GM21360 (cell line): ENCODE measurements at regions not wholly inside any gene's neighbourhood (a gene's known extent, or its start where the extent isn't known, plus 50 kb on each side); places are given as distances from the start of the nearest gene placed in this dataset.
"Not testable (repeated sequence)": the region's sequence is repeated elsewhere in the genome, so short reads cannot be mapped to it uniquely, and the experiment has no call there.

Source experiments
- ATAC-seq: cut with Tn5 transposase; IDR thresholded peaks from one replicate; pipeline ENCODE4 v1.9.1; 2021; ENCODE audit warnings: mild to moderate bottlenecking, moderate library complexity; ENCODE audit not compliant: unreplicated experiment

DNA sequence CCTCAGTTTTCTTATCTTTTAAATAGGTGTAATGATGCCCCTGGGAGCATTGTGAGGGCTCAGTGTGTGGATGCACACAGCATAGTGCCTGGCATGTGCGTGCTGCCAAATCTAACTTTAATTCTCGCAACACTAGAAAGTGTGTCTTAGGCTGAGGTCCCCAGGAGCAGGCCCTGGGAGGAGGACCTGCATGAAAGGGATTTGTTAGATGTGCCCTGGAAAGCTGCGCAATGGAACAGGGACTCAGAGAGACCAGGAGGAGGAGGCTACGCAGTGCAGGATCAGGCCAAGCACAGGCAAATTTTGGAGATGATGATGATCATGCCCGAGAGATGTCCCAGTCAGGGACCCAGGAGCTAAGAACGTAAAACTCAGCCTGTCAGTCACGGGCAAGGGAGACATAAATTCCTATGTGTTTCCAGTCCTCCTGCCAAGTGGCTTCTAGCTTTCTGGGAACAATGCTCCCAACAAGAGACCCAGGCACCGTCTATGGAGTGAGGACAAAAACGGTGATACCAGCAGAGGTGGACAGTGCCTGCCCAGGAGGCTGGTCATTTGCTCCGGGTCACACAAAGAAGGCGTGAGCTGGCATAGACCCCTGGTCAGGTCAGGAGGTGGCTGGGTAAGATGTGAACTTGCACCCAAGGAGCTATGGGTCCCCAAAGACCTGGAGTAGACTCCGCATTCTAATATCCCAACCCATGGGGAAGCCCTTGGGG lies 352.2 kb upstream of the TNRC6C start:
- no peak for ATAC-seq

DNA sequence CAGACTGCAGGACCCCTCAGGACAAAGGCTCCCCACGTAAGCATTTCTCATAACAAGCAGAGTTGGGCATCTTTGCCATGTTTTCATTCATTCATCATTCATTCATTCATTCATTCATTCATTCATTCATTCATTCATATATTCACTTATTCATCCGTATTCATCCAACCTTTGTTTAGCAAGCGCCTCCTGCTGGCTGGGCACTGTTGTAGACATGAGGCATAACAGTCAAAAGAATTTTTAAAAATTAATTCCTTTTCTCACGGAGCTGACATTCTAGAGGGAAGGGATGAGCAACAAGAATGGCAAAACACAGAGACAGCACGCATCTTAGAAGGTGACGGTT lies 351.7 kb upstream of the TNRC6C start:
- ATAC-seq: no peak

- ATAC-seq: no peak
Measured at GRCh38 chr17:77607606-77608005, 350.9 kb upstream of the TNRC6C start.

- no peak for ATAC-seq
Measured at GRCh38 chr17:77608431-77608830, 350.1 kb upstream of the TNRC6C start.

- ATAC-seq: no peak
Measured at GRCh38 chr17:77609553-77610517, 348.7 kb upstream of the TNRC6C start.

- ATAC-seq: no peak
Measured at GRCh38 chr17:77610518-77610893, 348.0 kb upstream of the TNRC6C start.

- no peak for ATAC-seq
Measured at GRCh38 chr17:77610972-77611521, 347.5 kb upstream of the TNRC6C start.

DNA sequence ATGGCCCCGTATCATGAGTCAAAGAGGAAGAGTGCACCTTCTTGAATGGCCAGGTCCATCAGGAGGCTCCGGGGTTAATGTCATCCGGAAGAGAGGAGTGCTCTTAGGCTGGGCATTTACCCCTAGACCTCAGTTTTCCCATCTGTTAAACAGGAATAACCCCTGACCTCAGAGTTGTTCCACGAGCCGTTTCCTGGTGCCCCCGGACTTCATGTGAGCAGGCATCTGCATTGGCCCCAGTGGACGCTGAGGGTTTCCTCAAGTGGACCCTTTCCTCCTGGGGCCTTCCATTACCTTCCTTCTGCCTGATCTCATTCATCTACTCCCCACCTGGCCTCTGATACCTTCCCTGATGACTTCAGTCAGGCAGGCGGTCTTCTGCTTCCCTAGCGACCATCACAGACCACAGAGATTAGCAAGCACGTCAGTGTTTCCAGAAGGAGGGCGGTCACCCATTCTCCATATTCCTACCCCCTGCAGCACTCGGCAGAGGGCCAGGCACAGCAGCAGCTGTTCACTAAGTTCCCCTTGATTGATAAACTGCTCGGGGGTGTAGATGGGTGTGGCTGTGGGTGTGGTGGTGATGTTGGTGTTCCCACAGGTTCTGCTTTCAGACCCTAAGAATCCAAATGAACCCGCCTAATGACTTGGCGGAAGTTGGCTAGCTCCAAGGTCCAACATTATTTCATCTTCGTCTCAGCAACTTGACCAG lies 346.6 kb upstream of the TNRC6C start:
- no peak for ATAC-seq

DNA sequence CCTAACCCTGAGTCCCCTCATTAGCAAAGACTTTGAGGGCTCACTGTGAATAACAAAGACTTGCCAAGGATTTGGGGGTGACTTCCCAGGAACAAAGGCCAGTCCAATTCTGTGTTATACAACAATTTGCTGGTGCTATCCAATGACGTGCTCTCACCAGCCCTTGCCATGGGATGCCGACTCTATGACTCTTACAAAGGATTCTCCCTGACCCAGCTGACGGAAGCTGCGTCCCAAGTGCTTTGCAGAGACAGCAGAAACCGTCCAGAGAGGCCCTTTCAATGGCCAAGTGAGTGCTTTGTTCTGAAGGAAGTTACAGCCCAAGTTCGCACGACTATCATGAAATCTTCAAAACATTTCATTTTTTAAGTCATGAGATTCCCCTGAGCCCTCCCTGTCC lies 345.3 kb upstream of the TNRC6C start:
- ATAC-seq: no peak

GRCh38 chr17:77613627-77614026 lies 344.9 kb upstream of the TNRC6C start:
- no peak for ATAC-seq

DNA sequence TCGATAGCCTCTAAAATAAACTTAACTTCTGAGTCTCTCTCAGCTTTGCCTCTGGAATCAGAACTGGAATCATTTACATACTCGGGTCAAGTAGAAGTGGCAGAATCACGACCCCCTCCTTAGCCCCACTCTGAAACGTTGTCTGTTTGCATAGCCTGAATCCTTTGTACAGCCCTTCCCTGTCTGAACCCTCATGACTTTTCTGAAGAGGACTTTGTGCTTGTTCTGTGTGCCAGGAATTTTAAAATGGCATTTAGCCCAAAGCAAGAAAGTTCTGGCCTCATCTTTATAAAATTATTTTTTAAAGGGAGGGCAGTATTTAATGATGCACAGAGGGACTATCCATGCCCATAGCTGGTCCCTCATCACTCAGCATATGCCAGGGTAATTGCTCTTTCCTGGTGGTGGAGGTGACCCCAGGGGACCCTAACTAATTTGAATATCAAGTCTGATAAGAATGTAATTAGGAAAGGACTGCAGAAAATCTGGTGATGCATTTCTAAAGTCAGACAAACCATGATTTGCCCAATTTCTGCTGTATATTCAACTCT lies 342.7 kb upstream of the TNRC6C start:
- no peak for ATAC-seq

GRCh38 chr17:77616254-77616731 lies 342.2 kb upstream of the TNRC6C start:
- ATAC-seq: no peak

- no peak for ATAC-seq
Measured at GRCh38 chr17:77617516-77617915, 341.0 kb upstream of the TNRC6C start.

DNA sequence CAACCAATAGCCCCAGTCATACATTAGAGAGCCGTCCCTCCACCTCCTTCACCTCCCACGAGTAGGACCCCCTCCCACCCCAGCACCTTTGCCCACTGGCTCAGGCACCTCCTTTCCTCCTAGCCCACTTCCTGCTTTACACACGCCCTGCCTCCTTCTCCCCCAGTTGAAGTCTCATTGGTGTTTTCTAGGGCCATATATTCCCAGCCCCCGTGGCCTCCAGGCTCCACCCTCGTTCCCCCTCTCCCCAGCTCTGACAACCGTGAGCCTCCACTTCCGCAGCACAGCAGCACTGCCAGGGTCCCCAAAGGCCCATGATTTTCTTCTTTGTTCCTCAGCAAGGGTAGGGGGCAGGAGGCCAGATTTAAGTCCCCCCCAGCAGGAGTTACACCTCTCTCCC lies 340.3 kb upstream of the TNRC6C start:
- no peak for ATAC-seq

GRCh38 chr17:77618731-77619130 lies 339.8 kb upstream of the TNRC6C start:
- ATAC-seq: no peak

GRCh38 chr17:77619326-77619725 lies 339.2 kb upstream of the TNRC6C start:
- no peak for ATAC-seq

- no peak for ATAC-seq
Measured at GRCh38 chr17:77619851-77620250, 338.7 kb upstream of the TNRC6C start.

DNA sequence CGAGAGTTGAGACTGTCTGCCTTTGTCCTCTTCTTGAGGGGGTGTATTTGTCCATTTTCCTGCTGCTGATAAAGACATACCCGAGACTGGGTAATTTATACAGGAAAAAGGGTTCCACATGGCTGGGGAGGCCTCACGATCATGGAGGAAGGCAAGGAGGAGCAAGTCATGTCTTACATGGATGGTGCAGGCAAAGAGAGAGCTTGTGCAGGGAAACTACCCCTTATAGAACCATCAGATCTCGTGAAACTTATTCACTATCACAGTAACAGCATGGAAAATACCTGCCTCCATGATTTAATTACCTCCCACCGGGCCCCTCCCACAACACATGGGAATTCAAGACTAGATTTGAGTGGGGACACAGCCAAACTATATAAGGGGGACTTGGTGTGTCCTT lies 338.2 kb upstream of the TNRC6C start:
- no peak for ATAC-seq

DNA sequence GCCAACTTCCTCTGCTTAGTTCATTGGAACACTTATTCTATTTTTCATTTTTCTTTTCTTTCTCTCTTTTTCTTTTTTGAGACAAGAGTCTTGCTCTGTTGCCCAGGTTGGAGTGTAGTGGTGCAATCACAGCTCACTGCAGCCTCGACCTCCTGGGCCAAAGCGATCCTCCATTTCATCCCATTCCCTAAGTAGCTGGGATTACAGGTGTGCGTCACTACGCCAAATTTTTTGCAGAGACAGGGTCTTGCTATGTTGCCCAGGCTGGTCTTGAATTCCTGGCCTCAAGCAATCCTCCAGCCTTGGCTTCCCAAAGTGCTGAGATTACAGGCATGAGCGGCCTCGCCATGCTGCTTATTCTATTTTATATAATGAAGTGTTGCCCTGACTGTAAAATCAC lies 336.4 kb upstream of the TNRC6C start:
- ATAC-seq: not testable (repeated sequence)

DNA sequence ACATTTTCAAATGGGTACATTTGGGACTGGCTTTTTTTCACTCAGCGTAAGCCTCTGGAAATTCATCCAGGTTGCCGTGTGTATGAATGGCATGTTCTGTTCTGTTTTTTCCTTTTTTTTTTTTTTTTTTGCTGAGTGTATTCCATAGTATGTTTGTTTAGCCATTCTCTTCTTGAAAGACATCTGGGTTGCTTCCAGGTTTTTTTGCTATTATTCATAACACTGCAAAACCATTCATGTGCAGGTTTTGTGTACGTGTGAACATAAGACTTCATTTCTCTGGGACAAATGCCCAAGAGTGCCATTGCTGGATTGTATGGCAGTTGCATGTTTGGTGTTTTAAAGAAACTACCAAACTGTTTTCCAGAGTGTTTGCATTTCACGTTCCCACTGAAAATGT lies 335.9 kb upstream of the TNRC6C start:
- no peak for ATAC-seq

GRCh38 chr17:77623321-77623720 lies 335.2 kb upstream of the TNRC6C start:
- not testable (repeated sequence) for ATAC-seq
